ENCODE measurements at regions not wholly inside any gene's neighbourhood (a gene's known extent, or its start where the extent isn't known, plus 50 kb on each side); places are given as distances from the start of the nearest gene placed in this dataset.

- no peak for DNase-seq
Measured at GRCh38 chr5:74421377-74421776, 219.2 kb downstream of the ENC1 start.

GRCh38 chr5:74420947-74421346, 219.6 kb downstream of the ENC1 start:
- DNase-seq: no peak

GRCh38 chr5:74420220-74420619, 220.3 kb downstream of the ENC1 start:
- DNase-seq: no peak

DNA sequence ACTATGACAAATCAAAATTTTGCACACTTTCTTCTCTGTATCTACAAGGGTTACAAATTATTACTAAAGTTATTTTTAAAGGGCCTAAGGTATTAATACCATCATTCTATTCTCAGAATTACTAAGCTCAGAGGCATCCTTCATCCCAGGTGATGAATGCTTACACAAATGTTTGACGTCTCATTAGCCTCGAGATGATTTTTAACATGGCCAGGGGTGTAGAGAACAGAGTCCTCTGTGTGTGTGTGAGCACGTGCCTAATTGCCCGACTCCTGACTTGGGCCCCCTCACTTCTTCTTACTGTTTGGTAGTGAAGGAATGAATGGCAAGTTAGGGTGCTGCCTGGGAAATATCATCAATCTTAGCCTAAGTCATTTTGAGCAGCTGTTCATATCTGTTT, 221.1 kb downstream of the ENC1 start:
- no peak for DNase-seq

DNA sequence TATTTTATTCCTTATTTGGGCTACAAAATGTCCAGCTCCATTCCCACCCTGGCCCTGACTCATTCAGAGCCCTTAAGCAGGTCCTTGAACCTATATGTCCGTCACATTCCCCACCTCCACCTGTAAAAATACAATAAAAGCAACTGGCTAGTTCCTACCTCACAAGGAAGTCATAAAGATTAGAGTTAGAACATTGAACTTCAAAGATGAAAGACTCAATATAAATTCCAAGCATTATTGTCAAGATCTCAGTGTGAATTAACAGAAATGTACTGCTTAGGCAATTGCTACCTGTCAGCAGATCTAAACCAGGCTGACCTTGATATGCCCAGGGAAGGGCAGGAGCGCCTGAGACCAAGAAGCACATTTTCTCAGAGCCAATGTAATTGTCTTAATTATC, 221.8 kb downstream of the ENC1 start:
- DNase-seq: no peak

GRCh38 chr5:74418261-74418660, 222.3 kb downstream of the ENC1 start:
- no peak for DNase-seq

DNA sequence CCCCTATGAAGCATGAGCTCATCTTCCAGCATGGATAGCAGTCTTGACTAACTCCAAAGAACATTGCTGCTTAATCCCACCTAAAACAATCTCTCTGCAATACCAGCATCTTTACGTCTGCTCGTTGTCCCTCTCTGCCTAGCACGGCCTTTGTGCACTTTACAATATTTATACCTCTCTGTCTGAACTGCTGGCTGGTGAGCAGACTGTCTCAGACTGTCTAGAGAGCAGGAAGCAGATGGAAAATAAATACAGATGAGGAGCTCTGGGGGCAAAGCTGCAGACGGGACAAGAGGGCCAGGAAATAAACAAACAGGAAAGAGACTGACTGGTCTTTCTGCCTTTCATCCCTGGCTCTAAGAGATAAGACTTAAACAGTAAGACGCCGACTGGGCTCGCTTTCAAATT, 224.8 kb downstream of the ENC1 start:
- DNase-seq: no peak

DNA sequence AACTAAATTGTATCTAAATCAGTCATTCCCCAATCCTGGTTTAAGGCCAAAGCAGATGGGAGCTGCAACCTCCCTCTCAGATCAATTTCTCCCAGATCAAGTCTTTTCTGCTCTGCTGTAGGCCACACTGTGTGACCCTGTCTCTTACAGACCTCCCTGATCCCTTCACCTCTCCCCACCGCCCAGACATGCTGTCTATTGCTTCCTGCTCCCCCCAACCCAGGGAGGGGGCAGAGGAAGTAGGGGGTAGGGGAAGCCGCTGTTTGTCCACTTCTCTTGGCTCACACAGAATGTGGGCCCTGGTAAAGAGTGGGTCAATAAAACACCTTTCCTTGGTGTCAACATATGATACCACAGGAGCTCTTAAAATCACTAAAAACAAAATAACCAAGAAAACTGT, 226.3 kb downstream of the ENC1 start:
- no peak for DNase-seq

GRCh38 chr5:74413403-74414048, 227.0 kb downstream of the ENC1 start:
- no peak for DNase-seq

GRCh38 chr5:74412066-74412465, 228.5 kb downstream of the ENC1 start:
- no peak for DNase-seq

DNA sequence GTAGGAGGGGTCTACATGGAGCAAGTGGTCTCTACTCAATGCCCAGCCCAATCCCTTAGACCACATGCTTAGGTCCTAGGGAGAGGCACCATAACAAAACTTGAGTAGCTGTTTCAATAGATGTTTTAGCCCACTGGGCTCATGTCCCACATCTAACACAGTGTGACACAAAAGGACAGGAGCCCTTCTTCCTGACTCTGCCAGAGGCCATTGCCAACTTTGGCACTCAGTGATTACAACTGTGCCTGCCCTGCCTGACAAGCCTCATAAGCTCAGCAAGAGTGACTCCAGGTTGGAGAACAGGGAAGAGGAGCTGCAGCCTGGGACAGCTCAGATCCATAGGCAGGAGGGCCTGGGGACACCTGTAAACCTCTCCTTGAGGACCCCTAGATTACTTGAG, 230.8 kb downstream of the ENC1 start:
- no peak for DNase-seq

GRCh38 chr5:74409166-74409706, 231.3 kb downstream of the ENC1 start:
- DNase-seq: no peak

DNA sequence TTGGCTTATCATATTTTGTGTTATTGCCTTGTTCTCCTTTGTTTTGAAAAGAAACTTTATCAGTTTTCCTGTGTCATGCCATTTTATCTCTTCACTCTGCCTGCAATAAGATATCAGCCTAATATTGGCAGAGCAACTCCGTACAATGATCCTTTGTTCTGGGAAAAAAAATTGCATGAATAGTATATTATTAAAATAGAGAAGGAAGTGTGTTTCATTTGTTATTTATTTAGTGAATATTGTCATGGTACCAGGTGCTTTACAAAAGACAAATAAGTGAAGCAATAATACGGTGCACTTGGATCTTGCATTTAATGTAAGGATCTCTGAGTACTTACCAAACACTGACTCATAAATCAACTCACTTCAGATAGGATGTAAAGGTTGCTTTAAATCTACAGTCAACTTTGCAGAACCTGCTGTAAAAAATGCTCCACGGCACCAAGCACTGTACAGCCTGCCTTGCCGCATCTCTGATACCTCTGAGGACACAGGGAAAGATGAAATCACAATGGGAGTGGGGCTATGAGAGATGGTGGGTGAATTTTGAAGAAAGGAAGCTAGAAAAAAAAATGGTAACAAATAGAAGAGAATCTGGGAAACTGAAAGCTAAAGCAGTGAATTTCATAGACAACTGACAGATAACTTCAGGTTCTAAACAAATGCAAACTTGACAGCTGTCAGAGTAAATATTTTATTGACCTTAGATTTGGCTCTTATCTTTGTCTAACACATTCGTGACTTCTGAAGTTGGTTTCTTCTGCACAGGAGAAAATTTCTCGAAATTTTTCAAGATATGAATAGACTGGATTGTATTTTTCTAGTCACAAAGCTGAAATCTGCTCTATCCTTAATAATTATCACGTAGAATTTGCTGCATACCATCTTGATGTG, 232.1 kb downstream of the ENC1 start:
- DNase-seq: no peak

GRCh38 chr5:74407701-74408100, 232.8 kb downstream of the ENC1 start:
- no peak for DNase-seq

- no peak for DNase-seq
Measured at GRCh38 chr5:74406844-74407243, 233.7 kb downstream of the ENC1 start.

GRCh38 chr5:74405593-74405992, 234.9 kb downstream of the ENC1 start:
- DNase-seq: no peak

DNA sequence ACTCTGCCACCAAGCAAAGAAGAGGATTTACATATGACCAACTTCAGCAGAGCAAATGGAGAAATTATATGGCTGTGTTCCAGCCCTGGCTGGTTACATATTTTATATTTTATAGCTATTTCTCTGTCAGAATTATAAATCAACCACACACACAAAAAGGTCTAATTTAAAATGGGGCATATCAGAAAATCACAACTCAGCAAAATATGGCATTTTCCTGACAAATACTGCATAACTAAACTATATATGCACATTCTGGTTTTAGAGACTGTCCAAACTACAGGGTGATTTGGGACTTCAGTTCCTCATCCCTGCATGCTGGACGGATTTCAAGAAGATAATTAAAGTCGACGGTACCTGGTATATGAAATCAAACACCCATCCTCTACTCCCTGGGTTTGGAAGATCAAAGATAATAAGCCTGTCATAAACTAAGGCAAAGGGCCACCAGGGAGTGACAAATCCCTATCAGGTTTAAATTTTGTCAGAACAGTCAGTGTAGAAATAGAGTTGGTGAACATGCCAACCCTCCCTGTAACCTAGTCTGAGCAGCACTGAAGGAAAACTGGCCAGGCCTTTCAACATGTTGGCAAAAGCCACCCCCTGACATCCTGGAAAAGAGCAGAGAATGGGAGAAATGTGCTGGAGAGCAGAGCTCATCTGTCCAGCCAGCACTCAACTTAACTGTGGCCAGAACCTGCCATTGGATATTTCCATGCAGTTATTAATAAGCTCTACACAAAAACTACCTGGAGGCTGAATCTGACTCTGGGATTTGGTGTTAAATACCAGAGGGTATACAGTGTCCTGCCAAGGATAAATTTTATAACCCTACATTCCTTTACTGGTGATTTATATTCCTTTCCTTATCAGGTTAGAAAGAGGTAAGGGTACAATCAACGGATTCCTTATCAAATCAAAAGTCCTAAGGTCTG, 235.7 kb downstream of the ENC1 start:
- no peak for DNase-seq

DNA sequence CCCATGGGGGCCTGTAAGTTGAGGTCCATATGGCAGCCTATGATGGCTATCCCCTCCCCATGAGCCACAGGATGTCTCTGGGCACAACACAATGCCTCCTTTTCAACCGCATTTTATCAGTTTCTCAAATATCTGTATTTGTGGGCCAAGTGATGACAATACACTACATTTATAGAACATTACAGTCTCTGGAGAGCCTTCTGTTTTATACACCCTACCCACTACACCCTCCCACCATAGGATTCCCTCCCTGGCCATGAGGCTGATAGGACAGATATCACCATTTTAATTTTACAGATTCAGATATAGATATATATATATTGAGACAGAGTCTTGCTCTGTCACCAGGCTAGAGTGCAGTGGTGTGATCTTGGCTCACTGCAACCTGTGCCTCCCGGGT, 236.8 kb downstream of the ENC1 start:
- no peak for DNase-seq

DNA sequence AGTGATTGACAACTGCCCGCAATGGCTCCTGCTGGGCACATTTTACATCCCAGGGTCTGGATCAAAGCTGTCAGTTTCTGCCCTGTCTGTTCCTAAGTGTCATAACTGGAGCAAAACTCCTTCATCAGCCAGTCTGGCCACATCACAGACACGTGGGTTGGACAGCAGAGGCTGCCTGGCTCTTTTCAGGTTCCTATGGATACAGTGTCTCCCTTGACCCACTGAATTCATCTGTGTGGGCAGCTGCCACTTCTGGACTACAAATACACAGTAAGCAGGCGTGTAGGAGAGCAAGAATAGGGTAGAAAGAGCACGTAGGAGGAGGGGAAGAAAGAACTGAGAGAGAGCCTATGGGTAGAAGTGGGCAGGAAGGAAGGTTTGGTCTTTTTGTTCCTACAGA, 238.0 kb downstream of the ENC1 start:
- DNase-seq: no peak

- DNase-seq: no peak
Measured at GRCh38 chr5:74401946-74402320, 238.6 kb downstream of the ENC1 start.

DNA sequence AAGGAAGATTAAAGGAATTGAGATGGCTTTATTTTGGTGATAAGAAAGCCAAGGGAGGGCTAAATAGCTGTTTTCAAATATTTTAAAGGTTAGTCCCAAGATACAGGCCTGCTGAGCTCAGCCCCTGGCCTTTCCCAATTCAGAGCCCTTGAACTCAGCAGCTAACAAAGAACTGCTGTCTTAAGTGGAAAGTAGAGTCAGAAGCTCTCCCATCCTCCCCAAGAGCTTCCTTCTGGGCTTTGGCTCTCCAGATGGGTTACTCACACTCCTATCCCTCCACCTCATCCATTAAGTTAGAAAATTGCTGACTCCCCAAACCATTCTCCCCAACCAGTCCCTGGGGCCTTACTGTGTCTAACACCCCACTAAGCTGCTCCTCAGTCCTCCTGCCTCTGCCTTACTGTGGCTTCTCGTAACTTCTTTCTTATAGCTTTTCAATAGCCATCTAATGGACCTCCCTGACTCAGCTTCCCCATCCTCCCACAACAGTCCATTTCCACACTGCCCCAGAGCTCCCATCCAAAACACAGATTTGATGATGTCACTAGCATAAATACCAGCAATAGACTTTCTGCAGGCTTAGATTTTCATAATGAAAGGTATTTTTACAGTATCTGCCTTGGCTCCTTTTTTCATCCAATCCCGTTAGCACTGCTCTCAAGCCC, 239.1 kb downstream of the ENC1 start:
- no peak for DNase-seq

- DNase-seq: no peak
Measured at GRCh38 chr5:74400067-74400466, 240.5 kb downstream of the ENC1 start.

Data from SW 1271 (cell line).